Lower leg skin (tissue), 3 donors: ENCODE measurements at regions not wholly inside any gene's neighbourhood (a gene's known extent, or its start where the extent isn't known, plus 50 kb on each side); places are given as distances from the start of the nearest gene placed in this dataset.

Source experiments
- CTCF ChIP-seq, 3 donors: fragments of 450-650 bp; IDR thresholded peaks; one replicate each; pipeline ENCODE4 v1.5.1; 2016; ENCODE audit warnings: antibody characterized with exemption in 3 of 3, mild to moderate bottlenecking in 3 of 3, moderate library complexity in 2 of 3
- POLR2A ChIP-seq, 2 donors: fragments of 450-650 bp; IDR thresholded peaks; one replicate each; pipeline ENCODE4 v1.6.1; 2016 to 2017; ENCODE audit warnings: antibody characterized with exemption in 2 of 2, mild to moderate bottlenecking in 1 of 2, moderate library complexity in 1 of 2

GRCh38 chr2:16275661-16276060, 335.3 kb downstream of the MYCN start:
- TF ChIP-seq POLR2A (IDR thresholded peaks at IDR 0.05) (no peak), CTCF (IDR thresholded peaks at IDR 0.05) (no peak)
